ENCODE measurements at regions not wholly inside any gene's neighbourhood (a gene's known extent, or its start where the extent isn't known, plus 50 kb on each side); places are given as distances from the start of the nearest gene placed in this dataset.

DNA sequence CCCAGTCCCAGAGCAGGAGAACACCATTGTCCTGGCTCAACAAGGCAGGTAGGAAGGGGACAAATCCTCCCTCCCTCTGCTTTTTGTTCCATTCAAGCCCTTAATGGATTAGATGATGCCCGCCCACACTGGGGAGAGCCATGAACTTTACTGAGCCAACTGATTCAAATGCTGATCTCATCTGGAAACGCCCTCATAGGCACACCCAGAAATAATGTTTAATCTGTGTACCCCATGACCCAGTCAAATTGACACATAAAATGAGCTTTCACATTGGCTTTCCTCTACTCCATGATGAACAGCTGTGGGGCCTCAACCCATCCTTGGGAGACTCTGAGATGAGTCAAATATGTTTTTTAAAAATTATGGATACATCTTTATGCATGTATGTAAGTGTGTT lies 141.8 kb downstream of the GALC start:
- H3K4me2 ChIP-seq (ENCODE audit: low read length), result no peak overlapping the region
- no peaks in the 10 kb centered on the region for H3K9me2 ChIP-seq (ENCODE audit: insufficient read depth, low read length)
- no peak overlapping the region for H3K27ac ChIP-seq (ENCODE audit: low read length)
- no peaks in the 10 kb centered on the region for H3K79me2 ChIP-seq (replicated peaks; ENCODE audit: insufficient read depth, low read length)
- no peak overlapping the region for H3K9ac ChIP-seq (ENCODE audit: low read length)
- H3F3A ChIP-seq (ENCODE audit: insufficient read depth, low read length, poor library complexity, severe bottlenecking), result no peaks in the 10 kb centered on the region
- H4K20me1 ChIP-seq (ENCODE audit: insufficient read depth), result no peaks in the 10 kb centered on the region
- TF ChIP-seq MXI1 (conservative IDR thresholded peaks at IDR 0.05; ENCODE audit: poor library complexity, severe bottlenecking), result no peak
- TF ChIP-seq EP300 (conservative IDR thresholded peaks at IDR 0.05; ENCODE audit: poor library complexity, severe bottlenecking), result no peak
- no peak for TF ChIP-seq POLR2AphosphoS5 (IDR thresholded peaks at IDR 0.05)
- TF ChIP-seq TAF1 (IDR thresholded peaks at IDR 0.05; ENCODE audit: low read depth), result no peak
- no peak for TF ChIP-seq SMC3 (conservative IDR thresholded peaks at IDR 0.05; ENCODE audit: poor library complexity)
- TF ChIP-seq, protein P1, sequence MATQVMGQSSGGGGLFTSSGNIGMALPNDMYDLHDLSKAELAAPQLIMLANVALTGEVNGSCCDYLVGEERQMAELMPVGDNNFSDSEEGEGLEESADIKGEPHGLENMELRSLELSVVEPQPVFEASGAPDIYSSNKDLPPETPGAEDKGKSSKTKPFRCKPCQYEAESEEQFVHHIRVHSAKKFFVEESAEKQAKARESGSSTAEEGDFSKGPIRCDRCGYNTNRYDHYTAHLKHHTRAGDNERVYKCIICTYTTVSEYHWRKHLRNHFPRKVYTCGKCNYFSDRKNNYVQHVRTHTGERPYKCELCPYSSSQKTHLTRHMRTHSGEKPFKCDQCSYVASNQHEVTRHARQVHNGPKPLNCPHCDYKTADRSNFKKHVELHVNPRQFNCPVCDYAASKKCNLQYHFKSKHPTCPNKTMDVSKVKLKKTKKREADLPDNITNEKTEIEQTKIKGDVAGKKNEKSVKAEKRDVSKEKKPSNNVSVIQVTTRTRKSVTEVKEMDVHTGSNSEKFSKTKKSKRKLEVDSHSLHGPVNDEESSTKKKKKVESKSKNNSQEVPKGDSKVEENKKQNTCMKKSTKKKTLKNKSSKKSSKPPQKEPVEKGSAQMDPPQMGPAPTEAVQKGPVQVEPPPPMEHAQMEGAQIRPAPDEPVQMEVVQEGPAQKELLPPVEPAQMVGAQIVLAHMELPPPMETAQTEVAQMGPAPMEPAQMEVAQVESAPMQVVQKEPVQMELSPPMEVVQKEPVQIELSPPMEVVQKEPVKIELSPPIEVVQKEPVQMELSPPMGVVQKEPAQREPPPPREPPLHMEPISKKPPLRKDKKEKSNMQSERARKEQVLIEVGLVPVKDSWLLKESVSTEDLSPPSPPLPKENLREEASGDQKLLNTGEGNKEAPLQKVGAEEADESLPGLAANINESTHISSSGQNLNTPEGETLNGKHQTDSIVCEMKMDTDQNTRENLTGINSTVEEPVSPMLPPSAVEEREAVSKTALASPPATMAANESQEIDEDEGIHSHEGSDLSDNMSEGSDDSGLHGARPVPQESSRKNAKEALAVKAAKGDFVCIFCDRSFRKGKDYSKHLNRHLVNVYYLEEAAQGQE (IDR thresholded peaks at IDR 0.05; ENCODE audit: borderline replicate concordance), result no peak
- TF ChIP-seq, protein P2, sequence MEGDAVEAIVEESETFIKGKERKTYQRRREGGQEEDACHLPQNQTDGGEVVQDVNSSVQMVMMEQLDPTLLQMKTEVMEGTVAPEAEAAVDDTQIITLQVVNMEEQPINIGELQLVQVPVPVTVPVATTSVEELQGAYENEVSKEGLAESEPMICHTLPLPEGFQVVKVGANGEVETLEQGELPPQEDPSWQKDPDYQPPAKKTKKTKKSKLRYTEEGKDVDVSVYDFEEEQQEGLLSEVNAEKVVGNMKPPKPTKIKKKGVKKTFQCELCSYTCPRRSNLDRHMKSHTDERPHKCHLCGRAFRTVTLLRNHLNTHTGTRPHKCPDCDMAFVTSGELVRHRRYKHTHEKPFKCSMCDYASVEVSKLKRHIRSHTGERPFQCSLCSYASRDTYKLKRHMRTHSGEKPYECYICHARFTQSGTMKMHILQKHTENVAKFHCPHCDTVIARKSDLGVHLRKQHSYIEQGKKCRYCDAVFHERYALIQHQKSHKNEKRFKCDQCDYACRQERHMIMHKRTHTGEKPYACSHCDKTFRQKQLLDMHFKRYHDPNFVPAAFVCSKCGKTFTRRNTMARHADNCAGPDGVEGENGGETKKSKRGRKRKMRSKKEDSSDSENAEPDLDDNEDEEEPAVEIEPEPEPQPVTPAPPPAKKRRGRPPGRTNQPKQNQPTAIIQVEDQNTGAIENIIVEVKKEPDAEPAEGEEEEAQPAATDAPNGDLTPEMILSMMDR (IDR thresholded peaks at IDR 0.05; ENCODE audit: poor library complexity, severe bottlenecking), result no peak
- no peak for TF ChIP-seq EZH2 (IDR thresholded peaks at IDR 0.05; ENCODE audit: borderline replicate concordance, insufficient read depth, low read length, poor library complexity, severe bottlenecking)
- no peak for TF ChIP-seq RAD21 (conservative IDR thresholded peaks at IDR 0.05)
- no peak overlapping the region for H3K4me3 ChIP-seq (ENCODE audit: low read length)
- H3K36me3 ChIP-seq (ENCODE audit: insufficient read depth, low read length), result no peaks in the 10 kb centered on the region
- no peaks in the 10 kb centered on the region for H3K9me3 ChIP-seq (ENCODE audit: low read length)
- no peaks in the 10 kb centered on the region for H3K27me3 ChIP-seq (ENCODE audit: insufficient read depth, low read depth, low read length)
- no peak overlapping the region for H2AFZ ChIP-seq (ENCODE audit: low read depth, low read length)

DNA sequence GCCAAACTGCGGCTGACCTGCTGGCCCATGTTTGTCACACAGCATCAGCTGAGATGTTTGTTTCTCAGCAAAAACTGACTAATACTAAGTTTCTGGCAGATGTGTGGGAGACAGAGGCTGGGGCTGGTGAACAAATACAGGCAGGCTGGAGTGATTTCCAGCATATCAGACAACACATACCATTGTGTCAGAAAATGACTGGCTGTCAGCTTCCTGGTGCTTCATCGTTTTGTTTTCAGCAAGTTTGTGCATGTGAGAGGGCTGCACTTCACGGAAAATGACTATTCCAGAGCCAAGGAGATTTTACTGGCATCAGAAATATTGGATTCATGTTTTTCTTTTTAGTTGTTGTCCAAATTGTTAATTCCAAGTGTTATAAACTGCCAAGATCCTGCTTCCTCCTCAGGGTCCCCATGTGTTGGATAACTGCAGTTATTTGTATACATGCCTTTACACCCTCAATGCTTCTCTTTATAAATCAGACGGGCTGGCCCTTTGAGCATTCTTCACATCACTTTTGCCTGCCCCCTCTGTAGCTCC lies 145.7 kb downstream of the GALC start:
- Histone ChIP-seq H3F3A (ENCODE audit: insufficient read depth, low read length, poor library complexity, severe bottlenecking) (no peaks in the 10 kb centered on the region), H3K27ac (ENCODE audit: low read length) (no peak overlapping the region), H3K9ac (ENCODE audit: low read length) (no peak overlapping the region), H3K27me3 (ENCODE audit: insufficient read depth, low read depth, low read length) (no peaks in the 10 kb centered on the region), H3K9me3 (ENCODE audit: low read length) (no peaks in the 10 kb centered on the region), H3K79me2 (replicated peaks; ENCODE audit: insufficient read depth, low read length) (no peaks in the 10 kb centered on the region), H2AFZ (ENCODE audit: low read depth, low read length) (no peak overlapping the region), H3K9me2 (ENCODE audit: insufficient read depth, low read length) (no peaks in the 10 kb centered on the region), H4K20me1 (ENCODE audit: insufficient read depth) (no peaks in the 10 kb centered on the region), H3K4me3 (ENCODE audit: low read length) (no peak overlapping the region), H3K36me3 (ENCODE audit: insufficient read depth, low read length) (no peaks in the 10 kb centered on the region), H3K4me2 (ENCODE audit: low read length) (no peak overlapping the region)
- TF ChIP-seq EZH2 (IDR thresholded peaks at IDR 0.05; ENCODE audit: borderline replicate concordance, insufficient read depth, low read length, poor library complexity, severe bottlenecking), result no peak
- TF ChIP-seq, protein P2 (IDR thresholded peaks at IDR 0.05; ENCODE audit: poor library complexity, severe bottlenecking), result no peak
- no peak for TF ChIP-seq POLR2AphosphoS5 (IDR thresholded peaks at IDR 0.05)
- no peak for TF ChIP-seq TAF1 (IDR thresholded peaks at IDR 0.05; ENCODE audit: low read depth)
- TF ChIP-seq, protein P1 (IDR thresholded peaks at IDR 0.05; ENCODE audit: borderline replicate concordance), result no peak
- TF ChIP-seq SMC3 (conservative IDR thresholded peaks at IDR 0.05; ENCODE audit: poor library complexity), result no peak
